ENCODE measurements at regions not wholly inside any gene's neighbourhood (a gene's known extent, or its start where the extent isn't known, plus 50 kb on each side); places are given as distances from the start of the nearest gene placed in this dataset.
"Not testable (repeated sequence)": the region's sequence is repeated elsewhere in the genome, so short reads cannot be mapped to it uniquely, and the experiment has no call there.

DNA sequence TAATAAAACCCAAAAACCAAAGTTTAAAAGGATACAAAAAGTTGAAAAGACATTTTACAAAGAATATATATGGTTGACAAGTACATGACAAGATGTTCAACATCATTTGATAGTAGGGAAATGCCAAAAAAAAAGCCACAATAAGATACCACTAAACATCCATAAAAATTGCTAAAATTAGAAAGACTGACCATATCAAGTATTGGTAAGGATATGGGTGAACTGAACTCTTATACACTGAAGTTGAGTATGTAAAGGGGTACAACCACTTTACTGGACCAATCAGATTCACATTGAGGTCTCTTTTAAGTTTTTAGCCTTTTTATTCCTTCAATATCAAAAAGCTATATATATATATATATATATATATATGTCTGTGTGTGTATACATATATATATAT, 190.5 kb upstream of the P2RY1 start:
- no peak for DNase-seq
- in situ Hi-C loops (cut with HindIII; ENCODE audit: low pct_ligation_motif_present, low pct_unique_long_range_greater_than_20kb, low sequenced_read_pairs): no loop called here

DNA sequence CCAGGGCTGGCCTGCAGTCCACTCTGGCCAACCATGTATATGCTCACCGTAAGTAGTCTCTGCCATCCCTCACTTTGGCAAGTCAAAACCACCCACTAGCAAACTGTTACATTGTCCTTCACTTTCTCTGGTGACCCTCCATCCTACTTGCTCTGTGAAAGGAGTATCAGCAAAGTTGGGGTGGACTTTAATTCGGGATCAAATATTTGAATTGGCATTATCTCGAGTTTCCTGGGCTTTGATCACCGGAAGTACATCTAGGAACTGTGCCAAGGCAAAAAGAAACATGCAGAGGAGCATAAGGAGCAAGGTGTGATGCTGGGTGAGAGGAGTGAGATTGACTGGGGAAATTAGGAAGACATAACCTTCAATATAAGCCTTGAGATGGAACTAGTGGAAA, 188.9 kb upstream of the P2RY1 start:
- in situ Hi-C loops (cut with HindIII; ENCODE audit: low pct_ligation_motif_present, low pct_unique_long_range_greater_than_20kb, low sequenced_read_pairs): no loop called here
- DNase-seq: no peak

DNA sequence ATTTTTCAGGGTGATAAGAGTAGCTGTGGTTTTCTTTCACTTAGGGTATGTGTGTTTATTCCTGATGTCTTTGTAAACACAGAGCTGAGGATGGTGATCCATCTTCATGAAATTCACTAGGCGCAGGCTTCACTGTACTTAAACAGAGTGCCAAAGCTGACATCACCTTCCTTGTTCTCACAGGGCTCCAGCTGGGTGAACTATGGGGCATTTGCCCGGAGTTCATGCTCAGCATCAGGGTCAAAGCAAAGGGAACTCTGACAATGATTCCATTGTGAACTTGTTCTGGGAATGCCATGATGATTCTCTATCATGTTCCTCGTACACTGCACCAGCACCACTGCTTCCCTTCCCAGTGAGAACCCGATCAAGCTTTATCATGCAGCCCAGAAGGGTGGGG, 184.8 kb upstream of the P2RY1 start:
- in situ Hi-C loops (cut with HindIII; ENCODE audit: low pct_ligation_motif_present, low pct_unique_long_range_greater_than_20kb, low sequenced_read_pairs): no loop called here
- no peak for DNase-seq

DNA sequence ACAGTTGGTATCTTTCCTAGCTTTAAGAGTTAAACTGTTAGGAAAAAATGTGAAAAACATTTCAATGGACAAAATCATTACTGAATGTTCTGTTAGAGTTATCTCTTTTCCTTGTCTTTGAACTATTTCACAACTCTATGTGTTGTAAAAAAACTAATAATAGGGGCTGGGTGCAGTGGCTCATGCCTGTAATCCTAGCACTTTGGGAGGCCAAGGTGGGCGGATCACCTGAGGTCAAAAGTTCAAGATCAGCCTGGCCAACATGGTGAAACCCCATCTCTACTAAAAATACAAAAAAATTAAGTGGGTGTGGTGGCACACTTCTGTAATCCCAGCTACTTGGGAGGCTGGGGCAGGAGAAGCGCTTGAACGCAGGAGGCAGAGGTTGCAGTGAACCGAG, 184.0 kb upstream of the P2RY1 start:
- DNase-seq; in situ Hi-C loops (cut with HindIII; ENCODE audit: low pct_ligation_motif_present, low pct_unique_long_range_greater_than_20kb, low sequenced_read_pairs): not testable (repeated sequence)

DNA sequence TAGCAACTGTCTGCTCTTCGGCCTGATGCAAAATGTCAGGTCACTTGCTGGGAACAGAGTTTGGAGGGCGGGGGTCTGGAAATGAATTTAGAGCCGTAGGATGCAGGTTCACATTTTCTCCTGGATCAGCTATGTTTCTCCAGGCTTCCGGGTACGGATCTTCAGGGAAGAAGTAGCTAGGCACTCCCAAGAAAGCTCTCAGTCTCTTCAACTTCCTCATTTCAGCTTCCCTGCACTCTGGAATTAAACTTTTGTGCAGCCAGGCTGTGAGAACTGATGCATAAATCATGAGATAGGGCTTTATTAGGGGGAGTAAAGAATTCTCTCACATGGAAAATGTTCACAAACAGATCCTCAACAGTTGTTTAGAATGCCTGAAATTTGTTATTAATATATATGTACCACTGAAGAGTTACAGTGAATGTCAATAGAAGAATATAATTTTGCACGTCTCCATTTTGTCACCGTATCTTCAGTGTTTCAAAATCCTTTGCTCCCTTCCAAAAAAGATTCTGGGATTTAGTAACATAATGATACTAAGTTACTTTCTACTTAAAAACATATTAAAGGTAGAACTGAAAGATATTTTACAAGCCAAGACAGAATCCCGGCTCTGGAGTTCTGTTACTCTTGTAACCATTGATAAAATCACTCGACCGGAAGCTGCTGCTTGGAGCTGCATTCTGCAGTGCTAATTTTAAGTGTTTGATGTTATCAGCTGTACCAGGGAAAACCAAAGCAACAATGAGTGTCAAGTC, 178.5 kb upstream of the P2RY1 start:
- DNase-seq: no peak
- in situ Hi-C loops (cut with HindIII; ENCODE audit: low pct_ligation_motif_present, low pct_unique_long_range_greater_than_20kb, low sequenced_read_pairs): no loop called here

DNA sequence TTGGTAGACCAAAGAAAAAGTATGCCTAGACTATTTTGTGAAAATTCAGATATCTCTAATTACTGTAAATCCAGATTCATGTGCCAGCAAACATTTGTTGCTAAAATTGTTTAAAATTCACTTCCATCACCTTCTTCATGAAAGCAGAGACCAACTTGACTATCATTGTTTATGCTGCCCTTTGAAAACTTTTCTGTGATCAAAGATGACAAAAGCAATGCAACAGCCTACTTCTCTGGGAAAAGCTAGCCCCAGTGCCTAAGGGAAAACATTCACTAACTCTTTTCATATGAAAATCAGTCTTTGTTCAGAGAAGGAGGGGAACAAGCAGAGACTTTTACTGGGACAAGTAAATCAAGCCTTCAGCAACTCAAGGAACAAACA, 178.0 kb upstream of the P2RY1 start:
- in situ Hi-C loops (cut with HindIII; ENCODE audit: low pct_ligation_motif_present, low pct_unique_long_range_greater_than_20kb, low sequenced_read_pairs): no loop called here
- no peak for DNase-seq

DNA sequence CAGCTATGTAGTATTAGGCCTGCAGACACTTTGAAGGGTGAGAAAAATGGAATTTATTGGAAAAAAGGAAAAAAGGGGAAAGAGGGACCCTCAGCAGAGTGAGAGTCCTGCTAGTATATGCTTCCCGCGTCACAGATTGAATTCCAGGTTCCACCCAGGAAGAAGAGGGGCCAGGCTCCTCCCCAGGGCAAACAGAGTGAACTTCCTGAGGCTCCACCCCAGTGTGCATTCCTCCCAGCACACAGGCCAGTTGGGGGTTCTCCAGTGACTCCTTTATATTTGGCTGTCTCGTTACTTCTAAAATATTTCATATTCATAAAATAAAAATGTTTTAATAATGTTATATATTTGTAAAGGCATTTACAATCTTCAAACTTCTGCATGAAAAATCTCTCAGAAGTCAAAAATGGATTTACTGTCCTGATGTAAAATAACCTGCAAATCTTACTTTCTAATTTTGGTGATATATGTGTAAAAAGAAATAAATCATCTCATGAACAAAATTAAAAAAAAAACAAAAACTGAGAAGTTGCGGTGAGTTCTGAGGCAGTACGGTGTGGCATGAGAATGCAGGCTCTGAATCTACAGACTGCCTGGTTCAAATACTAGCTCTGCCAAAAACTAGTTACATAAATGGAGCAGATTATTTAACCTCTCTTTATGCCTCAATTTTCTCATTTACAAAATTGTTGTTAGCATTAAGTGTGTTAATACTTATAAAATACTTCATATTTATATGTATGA, 175.8 kb upstream of the P2RY1 start:
- no peak for DNase-seq
- in situ Hi-C loops (cut with HindIII; ENCODE audit: low pct_ligation_motif_present, low pct_unique_long_range_greater_than_20kb, low sequenced_read_pairs): no loop called here

DNA sequence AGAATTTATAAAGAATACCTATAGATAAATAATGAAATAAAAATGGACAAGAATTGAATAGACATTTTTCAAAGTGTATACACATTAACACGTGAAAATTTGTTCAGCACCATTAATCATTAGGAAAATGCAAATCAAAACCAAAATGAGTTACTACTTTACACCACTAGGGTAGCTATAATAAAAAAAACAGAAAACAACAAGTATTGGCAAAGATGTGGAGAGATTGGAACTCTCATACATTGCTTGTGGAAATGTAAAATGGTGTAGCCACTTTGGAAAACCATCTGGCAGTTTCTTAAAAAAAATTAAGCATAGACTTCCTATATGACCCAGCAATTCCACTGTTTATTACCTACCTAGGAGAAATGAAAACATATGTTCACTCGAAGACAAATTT, 172.8 kb upstream of the P2RY1 start:
- no peak for DNase-seq
- in situ Hi-C loops (cut with HindIII; ENCODE audit: low pct_ligation_motif_present, low pct_unique_long_range_greater_than_20kb, low sequenced_read_pairs): no loop called here

DNA sequence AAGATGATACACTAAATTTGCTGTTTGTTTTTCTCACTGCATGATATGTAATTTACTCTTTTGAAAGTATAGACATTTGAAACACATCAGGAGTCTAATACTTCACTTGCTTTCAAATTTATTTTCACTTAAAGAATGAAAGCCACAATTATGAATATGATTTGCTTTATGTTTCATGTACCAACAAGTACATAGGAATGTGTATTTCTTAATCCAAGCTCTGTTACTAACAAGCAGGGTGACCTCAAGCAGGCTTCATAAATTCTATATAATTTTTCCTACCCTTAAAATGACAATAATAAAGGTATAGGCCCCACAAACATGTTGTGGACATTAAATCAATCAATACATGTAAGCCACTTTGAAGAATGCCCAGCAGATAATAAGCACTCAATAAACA, 170.2 kb upstream of the P2RY1 start:
- DNase-seq: no peak
- in situ Hi-C loops (cut with HindIII; ENCODE audit: low pct_ligation_motif_present, low pct_unique_long_range_greater_than_20kb, low sequenced_read_pairs): no loop called here

DNA sequence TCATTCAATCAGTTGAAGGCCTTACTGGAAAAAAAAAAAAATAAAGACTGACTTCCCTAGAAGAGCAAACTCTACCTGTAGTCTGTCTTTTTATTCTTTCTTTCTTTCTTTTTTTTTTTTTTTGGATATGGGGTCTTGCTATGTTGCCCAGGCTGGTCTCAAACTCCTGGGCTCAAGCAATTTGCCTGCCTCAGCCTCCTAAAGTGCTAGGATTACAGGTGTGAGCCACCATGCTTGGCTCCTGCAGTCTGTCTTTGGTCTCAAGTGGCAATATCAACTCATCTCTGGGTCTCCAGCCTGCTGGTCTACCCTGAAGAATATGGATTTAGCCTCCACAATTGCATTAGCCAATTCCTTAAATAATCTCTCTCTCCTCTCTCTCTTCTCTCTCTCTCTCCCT, 167.7 kb upstream of the P2RY1 start:
- in situ Hi-C loops (cut with HindIII; ENCODE audit: low pct_ligation_motif_present, low pct_unique_long_range_greater_than_20kb, low sequenced_read_pairs): no loop called here
- DNase-seq: no peak

DNA sequence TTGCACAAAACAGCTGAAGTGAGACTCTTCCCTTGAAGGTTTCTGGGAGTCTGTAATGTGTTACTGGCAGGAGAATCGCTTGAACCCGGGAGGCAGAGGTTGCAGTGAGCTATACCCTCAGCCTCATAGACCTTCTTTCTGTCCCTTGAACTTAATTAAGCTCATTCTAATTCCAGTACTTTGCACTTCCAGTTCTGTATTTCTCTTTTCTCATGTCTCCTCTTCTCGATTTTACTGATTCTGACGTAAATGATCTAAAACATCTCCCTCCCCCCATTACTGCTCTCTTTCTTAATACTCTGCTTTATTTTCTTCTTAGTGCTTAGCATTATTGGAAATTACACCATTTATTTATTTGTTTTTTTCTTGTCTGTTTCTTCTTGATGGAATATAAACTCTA, 165.4 kb upstream of the P2RY1 start:
- in situ Hi-C loops (cut with HindIII; ENCODE audit: low pct_ligation_motif_present, low pct_unique_long_range_greater_than_20kb, low sequenced_read_pairs): no loop called here
- no peak for DNase-seq

DNA sequence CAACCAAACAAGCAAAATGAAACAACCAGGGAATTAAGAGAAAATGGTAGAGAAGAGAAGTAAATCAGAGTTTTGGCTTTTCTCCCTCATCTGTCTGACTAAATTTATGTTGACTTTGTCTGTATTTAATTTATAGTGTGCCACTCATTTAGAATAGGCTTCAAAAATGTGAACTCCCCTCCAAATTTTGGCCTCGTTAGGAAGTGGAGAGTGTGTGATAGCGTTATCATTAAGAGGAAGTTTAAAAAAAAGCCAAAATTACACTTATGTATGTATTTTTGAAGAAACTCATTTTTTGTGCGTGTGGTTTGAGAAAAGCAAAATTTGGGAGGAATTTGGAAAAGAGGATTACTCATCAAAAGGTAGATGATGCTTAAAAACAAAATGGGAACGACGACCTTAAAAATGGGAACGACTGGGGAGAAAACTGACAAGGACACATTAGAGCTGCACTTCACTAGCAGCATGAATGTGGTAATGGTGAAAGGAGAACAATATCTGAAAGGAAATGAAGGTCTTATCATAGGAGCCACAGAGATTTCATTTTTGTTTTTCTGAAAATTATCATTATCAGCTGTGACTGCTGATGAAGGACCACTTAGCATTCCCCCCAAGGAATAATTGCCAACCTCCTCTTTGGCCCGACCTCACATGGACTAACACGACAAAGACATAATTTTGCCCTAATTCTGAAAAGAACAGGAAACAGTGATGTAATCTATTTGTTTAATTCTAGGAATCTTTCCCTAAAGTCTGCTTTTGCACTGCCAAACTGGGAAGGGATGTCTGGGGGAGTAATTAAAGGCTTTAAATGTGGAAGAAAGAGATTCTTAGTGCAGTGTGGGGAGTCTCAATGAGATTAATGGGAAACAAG, 163.2 kb upstream of the P2RY1 start:
- in situ Hi-C loops (cut with HindIII; ENCODE audit: low pct_ligation_motif_present, low pct_unique_long_range_greater_than_20kb, low sequenced_read_pairs): no loop called here

DNA sequence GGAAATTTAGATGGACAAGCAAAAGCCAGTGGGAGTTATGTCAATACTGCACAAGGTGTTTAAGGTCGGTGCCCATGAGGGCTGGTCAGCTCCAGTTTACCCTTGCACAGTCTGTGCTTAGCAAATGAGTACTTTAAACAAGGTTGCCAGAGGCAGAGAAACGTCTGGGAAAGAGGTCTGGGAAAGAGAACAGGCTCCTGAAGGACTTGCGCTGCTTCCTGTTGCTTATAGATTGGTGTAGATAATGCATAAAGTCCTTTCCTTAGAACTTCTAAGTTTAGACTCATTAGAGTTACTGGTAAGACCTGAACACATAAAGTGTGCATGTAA, 162.6 kb upstream of the P2RY1 start:
- no peak for DNase-seq
- in situ Hi-C loops (cut with HindIII; ENCODE audit: low pct_ligation_motif_present, low pct_unique_long_range_greater_than_20kb, low sequenced_read_pairs): no loop called here

More for the DNA sequence above, 163.2 kb upstream of the P2RY1 start:
- DNase-seq: no peak

DNA sequence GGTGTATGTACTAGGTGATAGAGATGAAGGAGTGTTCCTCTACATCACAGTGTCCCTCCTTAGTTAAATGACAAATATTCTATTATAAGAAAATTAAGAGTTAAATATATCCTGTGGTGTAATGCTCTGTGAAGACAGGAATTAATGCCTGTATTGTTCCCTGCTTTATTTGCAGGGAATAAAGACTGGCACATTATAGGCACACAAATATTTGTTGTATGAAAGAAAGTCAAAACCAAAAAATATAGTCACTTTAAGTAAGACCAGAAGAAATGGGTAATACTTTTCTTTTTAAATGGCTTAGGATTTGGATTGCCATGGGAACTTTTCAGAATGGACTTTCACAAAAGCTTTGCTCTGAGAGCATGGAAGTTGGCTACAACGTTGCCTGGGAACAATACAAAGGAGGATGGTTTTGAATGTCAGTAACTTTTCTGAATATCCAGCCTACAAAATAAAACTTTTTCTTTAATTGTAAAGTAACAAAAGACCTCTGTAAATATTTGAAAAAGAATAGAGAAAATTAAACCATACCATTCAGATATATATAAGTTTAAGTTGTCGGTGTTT, 158.0 kb upstream of the P2RY1 start:
- in situ Hi-C loops (cut with HindIII; ENCODE audit: low pct_ligation_motif_present, low pct_unique_long_range_greater_than_20kb, low sequenced_read_pairs): no loop called here
- no peak for DNase-seq

DNA sequence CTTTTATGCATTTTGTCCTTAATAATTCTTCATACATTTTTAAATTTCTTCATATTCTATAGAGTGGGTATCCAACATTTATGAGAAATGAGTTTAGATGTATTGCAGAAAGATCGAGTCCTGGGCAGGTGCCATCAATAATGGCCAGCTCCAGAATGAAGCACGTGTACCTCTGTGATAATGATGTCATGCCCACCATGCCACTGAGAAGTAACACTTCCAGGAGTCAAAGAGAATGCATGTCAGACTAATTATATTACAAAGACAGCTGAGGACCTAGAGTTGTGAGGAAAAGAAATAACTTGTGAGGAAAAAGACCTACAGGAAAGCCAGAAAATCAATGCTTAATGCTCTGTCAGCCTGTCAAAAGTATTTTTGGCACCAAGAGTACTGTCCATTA, 157.4 kb upstream of the P2RY1 start:
- no peak for DNase-seq
- in situ Hi-C loops (cut with HindIII; ENCODE audit: low pct_ligation_motif_present, low pct_unique_long_range_greater_than_20kb, low sequenced_read_pairs): no loop called here

DNA sequence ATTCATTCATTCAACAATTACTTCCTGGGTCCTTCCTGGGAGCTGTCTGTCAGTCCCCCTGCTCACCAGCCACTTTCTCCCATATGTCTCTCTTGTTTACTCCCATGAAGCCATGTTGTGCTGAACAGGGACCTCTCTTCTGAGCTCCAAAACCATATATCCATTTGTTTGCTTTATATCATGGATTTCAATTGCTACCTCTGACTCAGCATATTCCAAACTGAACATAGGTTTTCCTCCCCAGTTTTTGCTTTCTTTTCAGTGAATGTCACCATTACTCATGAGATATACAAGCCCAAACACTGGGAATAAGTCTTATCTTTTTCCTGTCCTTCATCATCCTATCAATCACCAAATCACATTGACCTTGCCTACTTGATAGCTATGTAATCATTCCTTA, 152.5 kb upstream of the P2RY1 start:
- DNase-seq: no peak
- in situ Hi-C loops (cut with HindIII; ENCODE audit: low pct_ligation_motif_present, low pct_unique_long_range_greater_than_20kb, low sequenced_read_pairs): no loop called here

DNA sequence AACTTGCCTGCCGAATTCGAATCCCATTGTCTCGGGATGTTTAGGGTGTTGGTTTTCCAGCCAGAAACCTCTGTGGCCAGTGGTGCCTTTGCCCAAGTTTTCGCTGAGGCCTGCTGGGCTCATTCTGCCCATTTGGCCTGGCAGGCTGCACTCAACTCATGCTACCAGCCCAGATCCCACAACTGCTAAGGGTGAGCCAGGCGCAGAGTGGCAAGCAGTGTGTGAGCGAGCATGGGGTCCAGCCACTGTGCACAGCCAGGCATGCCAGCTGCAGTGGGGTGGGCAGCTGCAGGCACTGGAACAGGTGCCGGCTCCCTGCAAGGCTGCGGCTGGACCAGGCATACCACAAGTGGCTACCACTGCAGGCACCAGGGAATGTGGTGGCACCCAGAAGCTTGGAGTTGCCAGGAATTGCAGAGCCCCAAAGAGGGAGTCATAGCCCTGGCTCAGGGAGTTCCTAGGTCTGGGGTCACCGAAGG, 151.4 kb upstream of the P2RY1 start:
- in situ Hi-C loops (cut with HindIII; ENCODE audit: low pct_ligation_motif_present, low pct_unique_long_range_greater_than_20kb, low sequenced_read_pairs): no loop called here
- no peak for DNase-seq

DNA sequence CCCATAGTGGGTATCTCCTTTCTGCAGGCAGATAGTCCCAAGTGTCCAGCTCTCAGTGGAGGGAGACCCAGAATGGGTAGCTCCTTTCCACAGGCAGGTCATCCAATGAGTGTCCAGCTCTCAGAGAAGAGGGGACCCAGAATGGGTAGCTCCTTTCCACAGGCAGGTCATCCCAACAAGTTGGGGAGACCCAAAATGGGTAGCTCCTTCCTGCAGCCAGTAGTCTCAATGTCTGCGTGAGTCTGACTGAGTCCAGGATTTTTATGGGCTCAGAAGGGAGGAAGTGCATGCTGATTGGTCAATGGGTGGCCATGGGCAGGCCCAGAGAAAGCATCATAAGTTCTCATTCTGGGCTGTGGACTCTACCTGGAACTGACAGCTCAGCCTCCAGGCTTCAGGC, 150.7 kb upstream of the P2RY1 start:
- no peak for DNase-seq
- in situ Hi-C loops (cut with HindIII; ENCODE audit: low pct_ligation_motif_present, low pct_unique_long_range_greater_than_20kb, low sequenced_read_pairs): no loop called here

DNA sequence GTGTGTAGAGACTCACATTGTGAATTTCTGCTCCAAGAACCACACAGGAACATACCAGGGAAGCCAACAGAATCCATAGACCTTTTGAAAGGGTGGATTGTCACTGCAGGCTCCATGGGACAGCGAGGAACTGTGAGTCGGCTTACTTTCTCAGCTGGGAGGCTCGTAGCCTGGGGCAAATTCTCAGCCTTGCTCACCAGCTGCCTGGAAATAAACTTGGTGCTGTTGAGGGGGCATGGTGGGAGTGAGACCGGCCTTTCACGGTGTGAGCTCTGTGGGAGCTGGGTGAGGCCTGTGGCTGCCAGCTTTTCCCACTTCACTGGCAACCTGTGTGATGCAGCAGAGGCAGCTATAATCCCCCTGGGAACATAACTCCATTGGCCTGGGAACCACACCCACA, 146.6 kb upstream of the P2RY1 start:
- no peak for DNase-seq
- in situ Hi-C loops (cut with HindIII; ENCODE audit: low pct_ligation_motif_present, low pct_unique_long_range_greater_than_20kb, low sequenced_read_pairs): no loop called here
